ENCODE measurements at regions not wholly inside any gene's neighbourhood (a gene's known extent, or its start where the extent isn't known, plus 50 kb on each side); places are given as distances from the start of the nearest gene placed in this dataset.
A peak's percentile ranks its signal among the peaks of the same experiment; 100 is the strongest.

GRCh38 chr22:25405841-25406509 lies 158.5 kb upstream of the GRK3 start:
- DNase-seq (no peak), ATAC-seq (ENCODE audit: low read depth) (no peak)
- no peaks in the 10 kb centered on the region for H3K9me3 Mint-ChIP-seq (ENCODE audit: insufficient read depth)
- H3K4me3 ChIP-seq (ENCODE audit: control extremely low read depth in 1 of 5, extremely low read depth in 1 of 5, insufficient read depth in 1 of 5, low read depth in 2 of 5, low read length in 4 of 5) = peak overlapping the region in 4 of 5 experiments; percentile 37 to 72 (median 62)
- peaks cover 35% of the 10 kb centered on the region for H3K4me1 Mint-ChIP-seq
- peaks cover 46% of the 10 kb centered on the region for H3K79me2 ChIP-seq (ENCODE audit: control insufficient read depth, insufficient read depth, low read length)
- H3K4me2 ChIP-seq (replicated peaks; ENCODE audit: low read depth, low read length, poor library complexity, severe bottlenecking) = peak overlapping the region; percentile 90
- H3K27ac ChIP-seq (ENCODE audit: low read length in 2 of 2) = peak overlapping the region; percentile 53 to 75
- 69% methylated on average over 14 of the region's 19 CpGs for WGBS (ENCODE audit: insufficient coverage)
- H4K20me1 ChIP-seq (ENCODE audit: control insufficient read depth, insufficient read depth, low read length, poor library complexity, severe bottlenecking) = peaks cover 18% of the 10 kb centered on the region
- no peaks in the 10 kb centered on the region for H3K36me3 ChIP-seq (replicated peaks in 1 of 2; ENCODE audit: control extremely low read depth in 1 of 2, control insufficient read depth in 1 of 2, extremely low read depth in 1 of 2, insufficient read depth in 2 of 2, low read length in 1 of 2)
- H2AFZ ChIP-seq (ENCODE audit: insufficient read depth, low read depth, low read length, poor library complexity, severe bottlenecking) = peak overlapping the region; percentile 83
- TF ChIP-seq EZH2 (IDR thresholded peaks at IDR 0.05; ENCODE audit: borderline replicate concordance, insufficient read depth, low read depth, low read length, poor library complexity, severe bottlenecking) (no peak), CTCF (IDR thresholded peaks at IDR 0.05) (no peak)
- H3K9ac ChIP-seq (ENCODE audit: low read length) = peak overlapping the region; percentile 71
- no peaks in the 10 kb centered on the region for H3K9me3 ChIP-seq (ENCODE audit: control extremely low read depth in 1 of 3, control insufficient read depth in 2 of 3, insufficient read depth in 1 of 3, low read length in 2 of 3)
- peak overlapping the region; percentile 83 for H3K4me3 Mint-ChIP-seq
- H3K4me1 ChIP-seq (ENCODE audit: control insufficient read depth in 2 of 2, insufficient read depth in 2 of 2, low read length in 2 of 2) = peaks cover 29 to 36% of the 10 kb centered on the region in 2 donors
- intact Hi-C loops (cut with micrococcal nuclease) = loop anchor here (2.0 kb wide), 1 partner anchor 13 kb away; no protein-coding TSS in a partner anchor
- POLR2A ChIA-PET = no interaction called here
- no peaks in the 10 kb centered on the region for H3K27me3 ChIP-seq (replicated peaks in 1 of 4; ENCODE audit: control extremely low read depth in 1 of 4, control insufficient read depth in 3 of 4, insufficient read depth in 4 of 4, low read length in 3 of 4)
- no peaks in the 10 kb centered on the region for H3K27me3 Mint-ChIP-seq
- peak overlapping the region; percentile 41 for H3K27ac Mint-ChIP-seq
- CTCF ChIA-PET = no interaction called here

GRCh38 chr22:25406510-25407210 lies 157.8 kb upstream of the GRK3 start:
- Histone ChIP-seq H3K36me3 (replicated peaks in 1 of 2; ENCODE audit: control extremely low read depth in 1 of 2, control insufficient read depth in 1 of 2, extremely low read depth in 1 of 2, insufficient read depth in 2 of 2, low read length in 1 of 2) (no peaks in the 10 kb centered on the region), H4K20me1 (ENCODE audit: control insufficient read depth, insufficient read depth, low read length, poor library complexity, severe bottlenecking) (peaks cover 13% of the 10 kb centered on the region), H3K9ac (ENCODE audit: low read length) (no peak overlapping the region), H3K27ac (ENCODE audit: low read length in 2 of 2) (no peak overlapping the region), H3K9me3 (ENCODE audit: control extremely low read depth in 1 of 3, control insufficient read depth in 2 of 3, insufficient read depth in 1 of 3, low read length in 2 of 3) (no peaks in the 10 kb centered on the region), H3K4me3 (ENCODE audit: control extremely low read depth in 1 of 5, extremely low read depth in 1 of 5, insufficient read depth in 1 of 5, low read depth in 2 of 5, low read length in 4 of 5) (no peak overlapping the region), H3K4me2 (replicated peaks; ENCODE audit: low read depth, low read length, poor library complexity, severe bottlenecking) (no peak overlapping the region), H3K79me2 (ENCODE audit: control insufficient read depth, insufficient read depth, low read length) (peaks cover 39% of the 10 kb centered on the region), H3K4me1 (ENCODE audit: control insufficient read depth in 2 of 2, insufficient read depth in 2 of 2, low read length in 2 of 2) (peaks cover 27 to 34% of the 10 kb centered on the region in 2 donors), H3K27me3 (replicated peaks in 1 of 4; ENCODE audit: control extremely low read depth in 1 of 4, control insufficient read depth in 3 of 4, insufficient read depth in 4 of 4, low read length in 3 of 4) (no peaks in the 10 kb centered on the region), H2AFZ (ENCODE audit: insufficient read depth, low read depth, low read length, poor library complexity, severe bottlenecking) (no peak overlapping the region)
- ATAC-seq (ENCODE audit: low read depth) (no peak), DNase-seq (no peak)
- Mint-ChIP-seq H3K4me3 (peak overlapping the region; percentile 83), H3K27ac (peak overlapping the region; percentile 41), H3K27me3 (no peaks in the 10 kb centered on the region), H3K4me1 (peaks cover 32% of the 10 kb centered on the region), H3K9me3 (ENCODE audit: insufficient read depth) (no peaks in the 10 kb centered on the region)
- POLR2A ChIA-PET = no interaction called here
- intact Hi-C loops (cut with micrococcal nuclease) = no loop called here
- WGBS (ENCODE audit: insufficient coverage) = 93% methylated on average over 6 of the region's 10 CpGs
- no peak for TF ChIP-seq EZH2 (IDR thresholded peaks at IDR 0.05; ENCODE audit: borderline replicate concordance, insufficient read depth, low read depth, low read length, poor library complexity, severe bottlenecking)
- TF ChIP-seq CTCF (IDR thresholded peaks at IDR 0.05) = no peak
- CTCF ChIA-PET = interaction anchor here (0.6 kb wide), 1 partner anchor 98 kb away, joined by 3 read pairs; no protein-coding TSS in a partner anchor

Measured in B cell (primary cell).